ENCODE measurements at regions not wholly inside any gene's neighbourhood (a gene's known extent, or its start where the extent isn't known, plus 50 kb on each side); places are given as distances from the start of the nearest gene placed in this dataset.
A peak's percentile ranks its signal among the peaks of the same experiment; 100 is the strongest.

- DNase-seq (ENCODE audit: low read depth, low spot score): no peak
- H3K9me3 Mint-ChIP-seq: peaks cover 3% of the 10 kb centered on the region
- H3K36me3 Mint-ChIP-seq (ENCODE audit: low read depth): no peaks in the 10 kb centered on the region
- H3K4me3 Mint-ChIP-seq: no peak overlapping the region
- no peak for TF ChIP-seq CTCF (conservative IDR thresholded peaks at IDR 0.05)
- no peaks in the 10 kb centered on the region for H3K4me1 Mint-ChIP-seq
- H3K27me3 Mint-ChIP-seq (ENCODE audit: low read depth): no peaks in the 10 kb centered on the region
- H3K27ac Mint-ChIP-seq (ENCODE audit: unreplicated experiment): no peak overlapping the region
Measured at GRCh38 chr14:85453401-85454225, 76.3 kb upstream of the FLRT2 start.

GRCh38 chr14:85454226-85454813, 75.6 kb upstream of the FLRT2 start:
- DNase-seq (ENCODE audit: low read depth, low spot score): no peak
- TF ChIP-seq CTCF (conservative IDR thresholded peaks at IDR 0.05): no peak
- Mint-ChIP-seq H3K27ac (ENCODE audit: unreplicated experiment) (peak overlapping the region; percentile 52), H3K9me3 (peaks cover 3% of the 10 kb centered on the region), H3K27me3 (ENCODE audit: low read depth) (no peaks in the 10 kb centered on the region), H3K4me1 (no peaks in the 10 kb centered on the region), H3K4me3 (no peak overlapping the region), H3K36me3 (ENCODE audit: low read depth) (no peaks in the 10 kb centered on the region)

GRCh38 chr14:85459361-85460000, 70.5 kb upstream of the FLRT2 start:
- no peak for TF ChIP-seq CTCF (conservative IDR thresholded peaks at IDR 0.05)
- Mint-ChIP-seq H3K4me3 (no peak overlapping the region), H3K36me3 (ENCODE audit: low read depth) (no peaks in the 10 kb centered on the region), H3K27ac (ENCODE audit: unreplicated experiment) (no peak overlapping the region), H3K4me1 (no peaks in the 10 kb centered on the region), H3K9me3 (peaks cover 11% of the 10 kb centered on the region), H3K27me3 (ENCODE audit: low read depth) (no peaks in the 10 kb centered on the region)
- no peak for DNase-seq (ENCODE audit: low read depth, low spot score)

GRCh38 chr14:85461432-85462133, 68.4 kb upstream of the FLRT2 start:
- no peaks in the 10 kb centered on the region for H3K36me3 Mint-ChIP-seq (ENCODE audit: low read depth)
- H3K9me3 Mint-ChIP-seq: peaks cover 14% of the 10 kb centered on the region
- no peak for TF ChIP-seq CTCF (conservative IDR thresholded peaks at IDR 0.05)
- no peak overlapping the region for H3K27ac Mint-ChIP-seq (ENCODE audit: unreplicated experiment)
- no peak overlapping the region for H3K4me3 Mint-ChIP-seq
- peaks cover 4% of the 10 kb centered on the region for H3K4me1 Mint-ChIP-seq
- no peak for DNase-seq (ENCODE audit: low read depth, low spot score)
- no peaks in the 10 kb centered on the region for H3K27me3 Mint-ChIP-seq (ENCODE audit: low read depth)

- no peak for DNase-seq (ENCODE audit: low read depth, low spot score)
- Mint-ChIP-seq H3K27me3 (ENCODE audit: low read depth) (no peaks in the 10 kb centered on the region), H3K4me1 (peaks cover 4% of the 10 kb centered on the region)
Measured at GRCh38 chr14:85463512-85463911, 66.4 kb upstream of the FLRT2 start.

More at GRCh38 chr14:85463512-85463911, 66.4 kb upstream of the FLRT2 start:
- Mint-ChIP-seq H3K9me3 (peaks cover 18% of the 10 kb centered on the region), H3K27ac (ENCODE audit: unreplicated experiment) (no peak overlapping the region), H3K36me3 (ENCODE audit: low read depth) (no peaks in the 10 kb centered on the region), H3K4me3 (no peak overlapping the region)
- no peak for TF ChIP-seq CTCF (conservative IDR thresholded peaks at IDR 0.05)
